GM21723 (cell line): ENCODE measurements at regions not wholly inside any gene's neighbourhood (a gene's known extent, or its start where the extent isn't known, plus 50 kb on each side); places are given as distances from the start of the nearest gene placed in this dataset.

Source experiments
- ATAC-seq: cut with Tn5 transposase; IDR thresholded peaks from one replicate; pipeline ENCODE4 v1.9.1; 2021; ENCODE audit warnings: mild to moderate bottlenecking, moderate library complexity; ENCODE audit not compliant: unreplicated experiment

GRCh38 chrX:30504309-30504708, 73.3 kb downstream of the TASL start:
- no peak for ATAC-seq

- ATAC-seq = no peak
Observed at GRCh38 chrX:30495468-30495867, 82.1 kb downstream of the TASL start.

- ATAC-seq = no peak
Observed at GRCh38 chrX:30493348-30493747, 84.2 kb downstream of the TASL start.

- no peak for ATAC-seq
Observed at GRCh38 chrX:30489323-30489722, 88.2 kb downstream of the TASL start.

- ATAC-seq = peak; percentile 75
Observed at GRCh38 chrX:30488092-30488491, 89.5 kb downstream of the TASL start.

- ATAC-seq = peak; percentile 64
Observed at GRCh38 chrX:30483996-30484395, 93.6 kb downstream of the TASL start.

- ATAC-seq = no peak
Observed at GRCh38 chrX:30468471-30468870, 109.1 kb downstream of the TASL start.
